ENCODE measurements at regions not wholly inside any gene's neighbourhood (a gene's known extent, or its start where the extent isn't known, plus 50 kb on each side); places are given as distances from the start of the nearest gene placed in this dataset.

DNA sequence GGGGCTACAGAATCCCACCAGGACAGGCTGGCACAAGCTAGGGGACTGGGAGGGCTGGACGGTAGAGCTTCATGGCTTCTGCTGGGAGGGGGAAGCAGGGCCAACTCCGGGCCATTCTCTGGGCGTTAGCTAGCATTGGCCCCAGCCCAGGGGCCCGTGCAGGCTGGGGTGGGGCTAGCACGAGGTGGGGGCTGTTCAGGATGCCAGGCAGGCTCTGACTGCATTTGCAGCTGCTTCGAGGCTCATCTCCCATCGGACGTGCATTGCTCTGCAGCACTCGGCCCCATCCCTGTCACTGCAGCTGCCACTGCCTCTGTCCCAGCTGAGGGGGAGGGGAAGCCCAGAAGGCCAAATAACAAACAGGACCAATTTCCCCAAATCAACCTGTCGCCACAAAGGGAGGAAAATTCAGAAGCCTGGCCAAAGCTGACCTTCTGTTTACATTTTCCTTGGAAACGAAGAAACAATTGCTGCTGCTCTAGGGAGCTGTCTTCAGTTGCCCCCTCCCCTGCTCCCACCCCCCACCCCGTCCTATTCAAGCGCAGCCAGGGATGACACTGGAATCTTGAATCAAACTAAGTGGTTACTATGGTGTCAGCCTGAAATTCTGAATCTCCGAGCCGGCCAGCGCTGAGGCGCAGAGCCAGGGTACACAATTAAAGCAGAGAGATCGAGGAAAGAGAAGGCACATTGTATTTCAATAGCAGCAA is 138.8 kb upstream of the PRR20G start:
- Histone ChIP-seq H2BK120ac (ENCODE audit: low read depth, low read length) (peak overlapping the region; percentile 0), H2BK5ac (ENCODE audit: low read length) (peak overlapping the region; percentile 69), H3K9me3 (replicated peaks in 1 of 2; ENCODE audit: control insufficient read depth in 2 of 2, insufficient read depth in 1 of 2, low read depth in 1 of 2, low read length in 2 of 2) (no peaks in the 10 kb centered on the region), H2AK5ac (ENCODE audit: low read depth, low read length) (peak overlapping the region; percentile 83), H3K79me1 (ENCODE audit: low read depth, low read length) (no peaks in the 10 kb centered on the region), H2BK12ac (ENCODE audit: low read length) (peak overlapping the region; percentile 52), H3K36me3 (replicated peaks in 1 of 2; ENCODE audit: control insufficient read depth in 2 of 2, insufficient read depth in 2 of 2, low read length in 2 of 2) (no peaks in the 10 kb centered on the region), H3K27me3 (ENCODE audit: control insufficient read depth in 3 of 3, insufficient read depth in 3 of 3, low read depth in 1 of 3, low read length in 3 of 3) (no peaks in the 10 kb centered on the region), H3K23ac (ENCODE audit: low read depth, low read length, poor library complexity) (no peak overlapping the region), H3K4me1 (ENCODE audit: control insufficient read depth in 2 of 2, insufficient read depth in 1 of 2, low read depth in 1 of 2, low read length in 2 of 2) (peaks cover 43 to 77% of the 10 kb centered on the region in 2 donors), H3K4ac (ENCODE audit: low read length) (no peak overlapping the region), H3K27ac (replicated peaks; ENCODE audit: low read length) (peak overlapping the region; percentile 82), H3K18ac (ENCODE audit: low read length) (peak overlapping the region; percentile 95), H4K91ac (ENCODE audit: low read depth, low read length, poor library complexity) (peak overlapping the region; percentile 7), H3K4me3 (ENCODE audit: low read length in 2 of 2) (peak overlapping the region in 1 of 2 donors; percentile 8), H3K14ac (ENCODE audit: low read length) (peak overlapping the region; percentile 27), H3K9ac (ENCODE audit: low read depth, low read length, poor library complexity) (no peak overlapping the region), H4K8ac (ENCODE audit: low read depth, low read length) (no peak overlapping the region), H3K4me2 (ENCODE audit: insufficient read depth, low read length, poor library complexity, severe bottlenecking) (peak overlapping the region; percentile 21), H2AFZ (ENCODE audit: low read length) (peak overlapping the region; percentile 34), H2BK15ac (ENCODE audit: low read length) (peak overlapping the region; percentile 44)
- peak; percentile 40 for DNase-seq (ENCODE audit: low spot score)
- no CpG with 5 or more reads among the region's 18 CpGs for WGBS, 2 donors (ENCODE audit: extremely low coverage in 2 of 2, insufficient read length in 2 of 2, insufficient replicate concordance in 1 of 2)

DNA sequence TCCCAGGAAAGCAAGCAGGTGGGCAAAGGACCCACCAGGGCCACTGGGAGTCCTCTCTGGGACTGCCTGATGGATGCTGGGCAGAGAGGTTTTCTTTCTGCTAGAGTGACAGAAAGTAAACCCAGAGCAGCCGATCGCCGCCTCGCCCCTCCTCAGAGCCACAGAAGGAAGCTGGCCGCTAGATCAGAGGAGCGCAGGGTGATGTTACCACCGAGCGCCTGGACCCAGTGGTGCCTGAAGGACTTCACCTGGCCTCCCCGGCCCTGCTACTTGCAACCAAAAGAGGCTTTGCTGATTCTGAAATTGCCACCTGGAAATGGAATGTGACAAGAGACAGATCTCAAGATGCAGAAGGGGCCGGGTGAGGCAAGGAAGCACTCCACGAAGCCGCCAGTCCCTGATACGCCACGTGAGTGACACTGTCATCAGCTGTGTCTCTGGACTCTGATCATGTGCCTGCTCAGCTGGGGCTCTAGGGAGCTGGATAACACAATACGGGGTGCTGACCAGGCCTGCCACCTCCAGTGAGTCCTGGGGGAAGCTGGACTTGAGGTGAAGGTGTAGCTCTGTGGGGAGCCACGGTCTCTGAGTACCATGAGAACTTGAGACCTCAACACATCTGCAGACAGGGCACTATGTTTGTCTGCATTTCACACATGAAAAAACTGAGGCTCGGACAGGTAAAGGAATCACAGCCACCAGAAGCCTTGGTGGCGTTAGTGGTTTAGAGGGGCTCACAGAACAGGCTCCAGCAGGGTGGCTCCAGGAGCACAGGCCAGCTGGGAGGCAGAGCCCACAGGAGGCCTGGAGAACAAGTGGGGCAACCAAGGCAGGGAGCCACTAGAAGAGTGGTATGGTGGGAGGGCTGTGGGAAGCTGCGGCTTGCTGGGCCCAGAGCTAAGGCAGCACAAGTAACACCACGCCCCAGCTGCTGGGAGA is 137.9 kb upstream of the PRR20G start:
- Histone ChIP-seq H3K4me3 (ENCODE audit: low read length in 2 of 2) (peak overlapping the region in 1 of 2 donors; percentile 8), H4K8ac (ENCODE audit: low read depth, low read length) (no peak overlapping the region), H3K4me1 (ENCODE audit: control insufficient read depth in 2 of 2, insufficient read depth in 1 of 2, low read depth in 1 of 2, low read length in 2 of 2) (peaks cover 43 to 80% of the 10 kb centered on the region in 2 donors), H3K9ac (ENCODE audit: low read depth, low read length, poor library complexity) (no peak overlapping the region), H3K23ac (ENCODE audit: low read depth, low read length, poor library complexity) (no peak overlapping the region), H2BK5ac (ENCODE audit: low read length) (peak overlapping the region; percentile 69), H3K9me3 (replicated peaks in 1 of 2; ENCODE audit: control insufficient read depth in 2 of 2, insufficient read depth in 1 of 2, low read depth in 1 of 2, low read length in 2 of 2) (no peaks in the 10 kb centered on the region), H3K27ac (replicated peaks; ENCODE audit: low read length) (peak overlapping the region; percentile 82), H3K36me3 (replicated peaks in 1 of 2; ENCODE audit: control insufficient read depth in 2 of 2, insufficient read depth in 2 of 2, low read length in 2 of 2) (no peaks in the 10 kb centered on the region), H3K4ac (ENCODE audit: low read length) (no peak overlapping the region), H3K18ac (ENCODE audit: low read length) (peak overlapping the region; percentile 95), H2AFZ (ENCODE audit: low read length) (peak overlapping the region; percentile 36), H3K79me1 (ENCODE audit: low read depth, low read length) (no peaks in the 10 kb centered on the region), H3K4me2 (ENCODE audit: insufficient read depth, low read length, poor library complexity, severe bottlenecking) (no peak overlapping the region), H3K27me3 (ENCODE audit: control insufficient read depth in 3 of 3, insufficient read depth in 3 of 3, low read depth in 1 of 3, low read length in 3 of 3) (no peaks in the 10 kb centered on the region), H2BK15ac (ENCODE audit: low read length) (peak overlapping the region; percentile 69), H2BK120ac (ENCODE audit: low read depth, low read length) (peak overlapping the region; percentile 11), H2BK12ac (ENCODE audit: low read length) (peak overlapping the region; percentile 52), H4K91ac (ENCODE audit: low read depth, low read length, poor library complexity) (peak overlapping the region; percentile 7), H3K14ac (ENCODE audit: low read length) (peak overlapping the region; percentile 27), H2AK5ac (ENCODE audit: low read depth, low read length) (peak overlapping the region; percentile 97)
- no peak for DNase-seq (ENCODE audit: low spot score)
- no CpG with 5 or more reads among the region's 20 CpGs for WGBS, 2 donors (ENCODE audit: extremely low coverage in 2 of 2, insufficient read length in 2 of 2, insufficient replicate concordance in 1 of 2)

DNA sequence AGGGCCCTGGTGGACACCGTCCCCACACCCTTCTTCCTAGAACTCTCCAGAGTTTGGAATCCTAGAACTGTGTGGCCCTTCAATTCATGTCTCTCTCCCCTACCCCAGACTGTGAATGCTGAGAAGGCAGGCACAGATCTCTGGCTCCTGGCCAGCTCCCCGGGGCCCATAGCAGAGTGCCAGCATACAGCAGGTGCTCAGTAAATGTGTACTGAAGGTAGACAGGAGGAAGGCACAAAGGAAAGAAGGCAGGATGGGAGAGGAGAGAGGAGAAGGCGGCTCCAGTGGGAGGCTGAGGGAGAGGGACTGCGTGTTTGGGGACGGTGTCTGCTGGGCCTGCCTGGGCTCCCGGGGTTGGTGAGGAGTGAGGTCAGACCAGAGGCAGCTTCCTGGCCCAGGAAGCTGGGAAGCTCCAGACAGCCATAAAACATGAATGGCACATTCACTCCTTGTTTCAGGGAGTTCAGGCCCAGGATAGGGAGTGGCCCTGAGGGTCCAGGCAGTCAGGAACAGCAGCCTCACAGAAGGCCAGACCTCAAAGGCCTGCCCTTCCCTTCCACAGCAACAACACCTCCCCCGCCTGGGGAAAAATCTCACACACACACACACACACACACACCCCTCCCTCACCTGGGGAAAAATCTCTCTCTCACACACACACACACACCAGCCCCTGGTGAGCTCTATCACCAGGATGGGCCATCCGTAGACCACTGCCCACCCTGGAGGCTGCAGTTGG is 137.1 kb upstream of the PRR20G start:
- no peaks in the 10 kb centered on the region for H3K27me3 ChIP-seq (ENCODE audit: control insufficient read depth in 3 of 3, insufficient read depth in 3 of 3, low read depth in 1 of 3, low read length in 3 of 3)
- H3K14ac ChIP-seq (ENCODE audit: low read length) = peak overlapping the region; percentile 5
- peak overlapping the region; percentile 92 for H3K18ac ChIP-seq (ENCODE audit: low read length)
- H2AFZ ChIP-seq (ENCODE audit: low read length) = peak overlapping the region; percentile 36
- peak overlapping the region; percentile 97 for H2AK5ac ChIP-seq (ENCODE audit: low read depth, low read length)
- no peak overlapping the region for H3K4me3 ChIP-seq (ENCODE audit: low read length in 2 of 2)
- H2BK120ac ChIP-seq (ENCODE audit: low read depth, low read length) = peak overlapping the region; percentile 69
- peak overlapping the region; percentile 18 for H2BK5ac ChIP-seq (ENCODE audit: low read length)
- peak overlapping the region; percentile 50 for H4K91ac ChIP-seq (ENCODE audit: low read depth, low read length, poor library complexity)
- H3K79me1 ChIP-seq (ENCODE audit: low read depth, low read length) = no peaks in the 10 kb centered on the region
- H3K9ac ChIP-seq (ENCODE audit: low read depth, low read length, poor library complexity) = no peak overlapping the region
- H3K4ac ChIP-seq (ENCODE audit: low read length) = no peak overlapping the region
- H3K4me2 ChIP-seq (ENCODE audit: insufficient read depth, low read length, poor library complexity, severe bottlenecking) = no peak overlapping the region
- H2BK12ac ChIP-seq (ENCODE audit: low read length) = peak overlapping the region; percentile 86
- H3K27ac ChIP-seq (replicated peaks; ENCODE audit: low read length) = no peak overlapping the region
- H3K4me1 ChIP-seq (ENCODE audit: control insufficient read depth in 2 of 2, insufficient read depth in 1 of 2, low read depth in 1 of 2, low read length in 2 of 2) = peaks cover 49 to 83% of the 10 kb centered on the region in 2 donors
- H3K36me3 ChIP-seq (replicated peaks in 1 of 2; ENCODE audit: control insufficient read depth in 2 of 2, insufficient read depth in 2 of 2, low read length in 2 of 2) = no peaks in the 10 kb centered on the region
- peak overlapping the region; percentile 23 for H4K8ac ChIP-seq (ENCODE audit: low read depth, low read length)
- DNase-seq (ENCODE audit: low spot score) = no peak
- no CpG with 5 or more reads among the region's 8 CpGs for WGBS, 2 donors (ENCODE audit: extremely low coverage in 2 of 2, insufficient read length in 2 of 2, insufficient replicate concordance in 1 of 2)
- no peak overlapping the region for H3K23ac ChIP-seq (ENCODE audit: low read depth, low read length, poor library complexity)
- peak overlapping the region; percentile 69 for H2BK15ac ChIP-seq (ENCODE audit: low read length)
- H3K9me3 ChIP-seq (replicated peaks in 1 of 2; ENCODE audit: control insufficient read depth in 2 of 2, insufficient read depth in 1 of 2, low read depth in 1 of 2, low read length in 2 of 2) = no peaks in the 10 kb centered on the region

All from neuronal stem cell (in vitro differentiated cells).